RPMI7951 (cell line): ENCODE measurements at regions not wholly inside any gene's neighbourhood (a gene's known extent, or its start where the extent isn't known, plus 50 kb on each side); places are given as distances from the start of the nearest gene placed in this dataset.
A peak's percentile ranks its signal among the peaks of the same experiment; 100 is the strongest.
"Not testable (repeated sequence)": the region's sequence is repeated elsewhere in the genome, so short reads cannot be mapped to it uniquely, and the experiment has no call there.

Experiments
- DNase-seq: peaks from one replicate; pipeline ENCODE4 v3.0.0-alpha.2; 2012; ENCODE audit warnings: low read depth

DNA sequence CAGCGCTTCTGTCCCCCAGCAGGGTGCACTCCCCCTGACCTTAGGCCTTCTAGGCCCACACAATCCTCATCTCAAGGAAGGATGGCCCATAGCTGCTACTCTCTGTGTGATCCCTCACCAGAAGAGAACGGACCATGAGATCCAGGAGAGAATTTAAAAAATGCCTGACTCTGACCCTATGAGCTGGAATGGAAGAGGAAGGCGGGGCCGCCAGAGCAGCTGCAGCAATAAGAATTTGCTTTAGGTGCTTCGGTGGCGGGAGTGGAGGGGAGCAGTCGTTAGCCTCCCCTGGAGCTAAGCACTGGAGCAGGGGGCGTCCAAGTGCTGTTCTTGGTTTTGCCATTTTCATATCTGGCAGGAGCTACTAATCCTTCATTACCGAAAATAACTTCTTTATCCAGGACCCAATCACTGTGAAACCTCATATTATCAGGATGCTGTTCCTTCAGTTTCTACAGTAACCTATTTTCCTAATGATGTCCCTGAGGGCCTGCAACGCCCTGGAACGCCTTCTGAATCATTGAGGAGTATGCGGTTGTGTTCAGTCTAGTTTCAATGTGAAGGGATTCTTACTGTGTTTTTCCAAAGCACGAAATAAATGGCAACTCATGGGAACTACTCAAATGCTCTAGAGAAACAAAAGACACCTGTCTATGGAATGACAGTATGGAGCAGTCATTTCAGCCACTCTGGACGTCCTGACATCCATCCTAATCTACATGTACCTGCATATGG, 105.1 kb upstream of the SIX2 start:
- DNase-seq: no peak

DNA sequence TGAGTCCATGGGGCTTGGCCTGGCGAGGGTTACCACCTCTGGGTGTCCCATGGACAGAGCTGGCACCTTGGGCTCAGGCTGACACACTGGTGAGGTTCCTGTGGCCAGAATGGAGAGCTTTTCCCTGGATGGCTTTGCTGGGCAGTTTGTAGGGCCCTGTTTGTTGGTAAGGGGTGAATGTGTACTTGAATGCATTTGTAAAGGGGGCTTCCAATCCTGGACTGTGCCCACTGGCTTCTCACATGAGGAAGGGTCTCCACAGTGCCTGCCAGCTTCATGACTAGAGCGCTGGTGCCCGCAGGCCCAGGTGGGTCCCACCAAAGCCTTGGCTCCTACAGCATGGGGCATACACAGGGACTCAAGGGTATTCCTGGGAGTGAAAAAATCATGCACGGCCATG, 103.5 kb upstream of the SIX2 start:
- no peak for DNase-seq

DNA sequence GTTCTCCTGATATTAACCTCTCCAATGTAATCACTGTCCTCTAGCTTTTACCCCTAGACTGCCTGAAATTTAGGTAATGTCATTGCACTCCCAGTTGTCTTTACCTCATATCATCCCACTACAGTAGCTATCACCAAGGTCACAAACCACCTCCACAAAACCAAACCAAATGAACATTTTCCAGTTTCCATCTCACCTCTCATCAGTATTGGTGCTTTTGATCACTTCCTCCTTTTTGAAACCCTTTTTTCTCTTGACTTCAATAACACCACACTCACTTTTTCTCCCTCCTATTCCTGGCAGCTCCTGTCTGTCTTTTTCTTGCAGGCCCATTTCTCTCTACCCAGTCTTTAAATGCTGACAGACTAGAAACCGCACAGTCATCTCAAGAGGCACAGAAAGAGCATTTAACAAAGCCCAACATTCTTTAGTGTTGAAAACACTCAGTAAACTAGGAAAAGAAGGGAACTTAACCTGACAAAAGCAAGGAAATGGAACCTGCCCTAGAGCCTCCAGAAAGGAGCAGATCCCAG, 95.9 kb upstream of the SIX2 start:
- DNase-seq: no peak

DNA sequence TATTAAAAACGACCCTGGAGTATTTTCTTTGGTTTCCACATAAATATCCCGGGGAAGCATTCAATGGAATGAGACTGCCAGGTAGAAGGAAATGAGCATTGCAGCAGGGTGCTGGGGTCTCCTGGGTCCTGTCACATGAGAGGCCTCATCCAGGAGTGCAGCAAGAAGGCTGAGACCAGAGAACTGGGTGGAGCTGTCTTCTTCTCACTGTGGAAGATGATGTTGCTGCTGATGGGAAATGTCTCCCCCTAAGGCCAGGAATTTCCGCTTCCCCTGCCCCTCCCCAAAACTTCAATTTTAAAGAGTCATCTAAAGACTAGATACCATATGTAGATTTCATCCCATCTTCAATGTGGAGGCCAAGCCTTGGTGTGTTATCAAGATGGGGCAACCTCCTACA, 95.2 kb upstream of the SIX2 start:
- no peak for DNase-seq

DNA sequence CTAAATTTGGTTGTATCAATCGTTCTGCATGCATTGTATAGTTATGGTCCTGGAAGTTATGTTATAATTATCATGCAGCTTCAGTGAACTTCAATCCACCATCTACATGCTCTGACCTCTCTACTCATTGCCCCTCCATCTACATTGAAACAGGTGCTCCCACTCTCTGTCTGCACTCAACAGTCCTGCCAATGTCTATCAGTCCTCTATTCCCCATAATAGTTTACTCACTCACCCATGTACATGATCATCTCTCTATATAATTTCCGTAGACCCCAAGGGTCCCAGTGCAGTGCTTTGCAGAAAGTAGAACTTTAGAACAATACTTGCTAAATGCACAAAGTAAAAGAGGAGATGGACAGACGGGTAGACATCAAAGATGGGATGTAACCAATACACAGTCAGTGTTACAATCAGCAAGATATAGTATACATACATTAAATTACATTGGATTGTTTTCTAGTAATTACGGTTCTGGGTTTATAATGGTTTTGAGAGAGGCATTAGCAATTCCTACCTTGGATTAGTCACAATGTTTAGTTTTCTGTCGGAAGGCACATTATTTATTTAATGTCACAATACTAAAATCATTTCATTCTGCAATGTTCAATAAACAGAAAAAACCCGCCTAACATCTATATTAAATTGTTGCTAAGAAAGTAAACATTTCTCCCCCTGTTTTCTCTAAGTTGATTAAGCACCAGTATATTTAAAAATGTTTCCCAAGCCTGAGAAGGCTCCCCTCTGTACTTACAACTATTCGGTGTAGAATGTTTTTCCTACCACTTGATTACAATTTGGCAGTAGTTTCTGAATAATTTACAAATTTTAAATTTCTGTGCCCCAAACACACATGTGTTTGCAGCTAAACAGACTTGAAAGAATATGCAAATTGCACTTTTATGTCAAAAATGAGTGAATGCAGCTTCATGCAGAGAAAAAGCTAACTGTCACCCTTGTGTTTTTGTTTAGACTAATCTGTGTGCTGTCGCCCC, 94.4 kb upstream of the SIX2 start:
- no peak for DNase-seq

DNA sequence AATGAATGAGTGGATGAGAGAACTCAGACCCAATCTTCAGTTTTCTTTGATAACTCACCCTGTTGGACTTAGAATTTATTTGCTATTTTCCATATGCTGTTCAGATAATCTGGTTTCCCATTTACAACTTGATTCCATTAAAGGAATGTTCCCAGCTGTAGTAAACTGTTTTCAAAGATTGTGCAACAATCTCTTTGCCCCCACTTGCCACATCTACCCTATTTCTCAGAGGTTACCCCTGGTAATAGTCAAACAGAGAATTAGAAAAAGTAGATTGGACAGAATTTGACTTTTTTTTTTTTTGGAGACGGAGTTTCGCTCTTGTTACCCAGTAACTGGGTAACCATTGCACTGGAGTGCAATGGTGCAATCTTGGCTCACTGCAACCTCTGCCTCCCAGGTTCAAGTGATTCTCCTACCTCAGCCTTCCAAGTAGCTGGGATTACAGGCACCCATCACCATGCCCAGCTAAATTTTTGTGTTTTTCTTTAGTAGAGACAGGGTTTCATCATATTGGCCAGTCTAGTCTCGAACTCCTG, 93.4 kb upstream of the SIX2 start:
- DNase-seq: no peak

DNA sequence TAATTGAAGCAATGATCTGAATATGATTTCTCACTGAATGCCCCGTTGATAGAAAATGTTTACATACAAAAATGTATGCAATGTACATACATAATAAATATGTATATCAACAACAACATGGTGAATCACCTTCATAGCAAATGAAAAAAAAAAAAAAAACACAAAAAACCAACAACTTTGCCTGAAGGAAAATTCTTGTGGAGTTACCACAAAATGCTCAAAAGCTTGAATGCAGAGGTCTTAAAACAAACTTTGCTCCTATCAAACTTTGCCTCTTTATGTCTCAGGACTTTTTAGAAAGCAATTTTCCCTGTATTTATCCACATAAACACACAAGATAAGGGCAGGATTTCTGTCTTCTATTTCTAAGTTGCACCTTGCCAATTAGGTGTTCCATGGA, 92.9 kb upstream of the SIX2 start:
- DNase-seq: peak; percentile 53

DNA sequence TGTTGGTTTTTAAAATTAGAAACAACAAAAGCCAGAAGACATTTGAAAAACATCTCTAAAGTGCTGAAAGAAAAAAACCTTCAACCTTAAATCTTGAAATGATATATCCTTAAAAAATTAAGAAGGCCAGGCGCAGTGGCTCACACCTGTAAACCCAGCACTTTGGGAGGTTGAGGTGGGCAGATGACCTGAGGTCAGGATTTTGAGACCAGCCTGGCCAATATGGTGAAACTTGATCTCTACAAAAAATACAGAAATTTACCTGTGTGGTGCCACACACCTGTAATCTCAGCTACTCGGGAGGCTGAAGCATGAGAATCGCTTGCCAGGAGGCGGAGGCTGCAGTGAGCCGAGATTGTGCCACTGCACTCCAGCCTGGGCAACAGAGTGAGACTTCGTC, 87.7 kb upstream of the SIX2 start:
- DNase-seq: no peak

DNA sequence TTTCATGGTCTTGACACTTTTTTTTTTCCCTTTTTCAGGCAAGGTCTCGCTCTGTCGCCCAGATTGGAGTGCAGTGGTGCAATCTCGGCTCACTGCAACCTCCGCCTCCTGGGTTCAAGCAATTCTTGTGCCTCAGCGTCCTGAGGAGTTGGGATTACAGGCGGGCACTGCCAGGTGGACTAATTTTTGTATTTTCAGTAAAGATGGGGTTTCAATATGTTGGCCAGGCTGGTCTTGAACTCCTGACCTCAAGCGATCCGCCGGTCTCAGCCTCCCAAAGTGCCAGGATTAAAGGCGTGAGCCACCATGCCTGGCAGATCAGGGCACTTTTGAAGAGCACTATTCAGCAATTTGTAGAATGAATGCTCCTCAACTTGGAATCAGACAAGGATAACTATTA, 86.8 kb upstream of the SIX2 start:
- not testable (repeated sequence) for DNase-seq

DNA sequence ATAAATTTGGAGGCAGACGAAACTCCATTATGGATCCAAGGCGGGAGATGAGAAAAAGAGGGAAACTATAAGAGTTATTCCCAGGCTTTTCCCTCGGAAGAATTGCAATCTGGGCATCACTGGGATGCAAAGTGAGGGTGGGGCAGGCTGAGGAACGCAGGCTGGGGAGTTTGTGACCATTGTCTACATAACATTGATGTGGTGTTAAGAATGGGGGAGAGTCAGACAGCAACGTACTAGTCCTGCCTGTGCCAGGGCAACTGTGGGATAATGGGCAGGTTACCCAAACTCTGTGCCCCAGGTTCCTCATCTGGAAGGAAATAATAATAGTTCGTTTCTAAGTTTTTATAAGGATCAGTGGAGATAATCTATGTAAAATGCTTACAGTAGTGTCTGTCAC, 84.4 kb upstream of the SIX2 start:
- no peak for DNase-seq

DNA sequence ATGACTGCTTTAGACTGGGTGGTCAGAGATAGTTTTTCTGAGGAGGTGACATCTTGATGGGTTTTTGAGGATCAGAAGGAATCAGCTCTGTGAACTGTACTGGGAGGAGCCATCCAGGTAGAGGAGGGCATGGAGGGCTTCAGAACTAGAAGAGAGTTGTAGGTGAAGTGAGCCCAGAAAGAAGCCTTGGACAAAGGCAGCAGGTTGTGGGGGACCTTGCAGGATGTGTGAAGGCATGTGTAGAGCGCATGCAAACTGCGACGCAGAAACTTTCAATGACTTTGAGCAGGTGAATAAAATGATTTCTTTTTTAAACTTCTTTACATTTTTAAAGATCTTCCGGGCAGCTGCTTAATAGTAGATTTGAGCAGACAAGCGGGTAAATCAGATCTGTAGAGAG, 83.9 kb upstream of the SIX2 start:
- no peak for DNase-seq

DNA sequence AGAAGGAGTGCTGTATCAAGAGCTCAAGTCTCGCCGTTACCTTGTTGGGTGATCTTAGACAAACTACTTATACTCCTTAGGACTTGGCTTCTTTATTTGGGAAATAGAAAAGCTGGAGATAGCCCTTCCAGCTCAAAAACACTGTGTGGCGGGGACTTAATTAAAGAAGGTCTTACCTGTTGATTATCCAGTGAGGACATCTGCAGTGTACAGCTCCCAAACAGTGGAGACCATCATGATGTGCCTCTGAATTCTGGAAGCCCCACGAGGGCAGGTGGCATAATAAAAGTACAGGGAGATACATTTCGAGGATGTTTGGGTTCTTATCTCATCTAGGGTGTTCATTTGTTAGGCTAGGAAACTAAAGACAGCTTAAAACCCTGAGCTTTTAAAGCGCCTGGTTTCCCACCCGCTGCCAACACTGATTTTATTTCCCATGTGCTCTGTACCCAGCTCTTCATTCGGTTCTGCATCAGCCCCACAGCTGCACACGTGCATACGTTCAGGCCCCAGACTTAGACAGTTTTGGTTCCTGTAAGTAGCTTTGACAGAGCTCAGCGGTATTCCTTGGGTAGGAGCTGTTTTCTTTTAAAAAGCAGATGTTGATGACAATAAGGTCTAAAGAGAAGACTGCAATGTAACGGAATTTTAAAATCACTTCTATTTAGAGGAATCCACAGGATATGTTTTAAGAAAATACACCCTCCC, 80.5 kb upstream of the SIX2 start:
- no peak for DNase-seq

DNA sequence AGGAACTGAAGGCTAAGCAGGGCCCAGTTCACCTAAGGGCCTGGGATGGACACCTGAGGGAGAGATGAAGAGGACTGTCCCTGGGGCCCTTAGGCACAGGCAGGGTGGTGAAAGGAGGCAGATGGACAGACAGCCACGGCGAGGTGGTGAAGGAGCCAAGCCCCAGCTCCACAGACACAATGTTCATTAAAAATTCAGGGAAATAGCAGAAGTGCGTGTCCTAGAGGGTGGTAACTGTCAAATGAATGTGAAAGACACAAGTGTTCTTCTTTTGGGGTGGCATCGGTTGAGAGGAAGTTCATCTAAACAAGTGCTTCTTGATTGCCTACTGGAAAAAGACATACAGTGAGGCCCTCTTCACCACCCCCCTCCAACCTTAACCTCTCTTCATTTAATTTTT, 76.2 kb upstream of the SIX2 start:
- DNase-seq: no peak

DNA sequence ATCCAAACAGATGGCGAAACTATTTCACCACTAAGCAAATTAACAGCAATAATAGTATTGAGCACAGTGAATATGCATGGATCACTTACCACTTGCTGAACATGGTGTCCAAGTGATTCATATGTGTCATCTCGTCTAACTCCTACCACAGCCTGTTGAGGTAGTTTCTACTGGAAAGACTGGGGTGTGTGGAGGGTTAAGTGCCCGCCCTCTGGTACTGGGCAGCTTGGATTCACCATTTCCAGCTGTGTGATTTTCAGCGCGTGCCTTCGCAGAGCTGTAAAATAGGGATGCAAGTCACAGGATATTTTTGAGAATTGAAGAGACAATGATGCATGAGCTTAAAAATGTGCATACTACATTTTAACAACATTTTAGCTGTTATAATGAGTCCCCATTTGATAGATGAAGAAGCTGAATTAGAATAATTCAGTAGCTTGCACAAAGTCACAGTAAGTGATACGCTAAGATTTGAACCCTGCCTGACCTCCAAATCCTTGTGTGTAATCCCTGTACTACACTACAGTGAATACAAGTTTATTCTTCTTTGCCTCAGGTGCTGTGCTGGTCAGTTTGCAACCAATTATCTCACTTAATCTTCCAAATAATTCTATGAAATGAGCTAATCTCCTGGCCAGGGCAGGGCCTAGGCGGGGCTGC, 75.2 kb upstream of the SIX2 start:
- no peak for DNase-seq

DNA sequence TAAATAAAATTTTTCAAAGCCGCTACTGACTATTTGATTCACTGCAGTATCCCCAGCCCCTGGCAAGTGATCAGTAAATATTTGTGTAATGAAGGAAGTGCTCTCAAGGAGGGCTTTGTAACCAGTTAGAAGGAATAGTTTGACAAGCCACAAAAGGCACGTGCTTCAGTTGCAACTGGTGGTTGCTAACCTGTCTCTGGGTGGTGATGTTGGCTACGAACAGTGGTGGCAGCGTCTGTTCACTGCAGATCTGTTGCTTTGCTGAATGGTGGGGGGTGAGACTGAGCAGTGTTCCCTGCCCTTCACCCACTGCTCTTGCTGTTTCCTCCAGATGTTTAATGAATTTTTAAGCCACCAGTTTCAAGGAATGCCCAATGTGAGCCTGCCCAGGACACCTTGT, 73.9 kb upstream of the SIX2 start:
- no peak for DNase-seq

DNA sequence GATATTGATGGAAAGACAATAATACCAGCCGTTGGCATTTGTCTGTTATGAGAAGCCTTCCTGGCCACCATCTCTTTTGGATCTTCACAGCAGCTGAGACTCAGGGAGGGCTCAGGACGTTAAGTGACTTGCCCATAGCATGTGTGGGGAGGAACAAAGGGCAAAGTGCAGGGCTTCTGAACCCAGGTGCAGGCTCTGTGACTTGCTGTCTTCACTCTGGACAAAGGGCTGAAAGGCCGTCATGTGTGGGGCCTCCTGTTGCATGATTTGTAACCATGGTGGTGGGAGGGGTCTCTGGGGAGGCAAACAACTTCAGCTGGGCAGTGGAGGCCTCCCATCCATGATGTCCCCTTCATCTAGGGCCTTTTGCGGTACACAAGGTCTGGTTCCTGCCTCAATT, 65.5 kb upstream of the SIX2 start:
- DNase-seq: no peak

DNA sequence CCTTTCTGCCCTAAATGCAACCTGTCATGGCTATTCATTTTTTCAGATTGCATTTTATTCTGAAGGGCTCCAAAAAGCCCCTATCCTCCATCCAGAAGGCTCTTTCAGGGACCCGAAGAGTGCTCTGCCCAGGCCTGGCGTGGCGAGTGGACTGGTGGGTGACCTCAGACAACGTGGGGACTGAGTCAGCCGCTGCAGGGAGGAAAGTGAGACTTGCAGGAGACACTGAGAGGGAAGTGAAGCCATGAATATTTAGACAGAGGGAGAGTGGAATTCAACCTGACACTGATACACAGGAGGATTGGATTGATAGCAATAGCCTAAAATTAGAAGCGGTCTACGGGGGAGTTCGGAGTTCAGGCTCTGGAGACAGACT, 63.6 kb upstream of the SIX2 start:
- peak; percentile 33 for DNase-seq

DNA sequence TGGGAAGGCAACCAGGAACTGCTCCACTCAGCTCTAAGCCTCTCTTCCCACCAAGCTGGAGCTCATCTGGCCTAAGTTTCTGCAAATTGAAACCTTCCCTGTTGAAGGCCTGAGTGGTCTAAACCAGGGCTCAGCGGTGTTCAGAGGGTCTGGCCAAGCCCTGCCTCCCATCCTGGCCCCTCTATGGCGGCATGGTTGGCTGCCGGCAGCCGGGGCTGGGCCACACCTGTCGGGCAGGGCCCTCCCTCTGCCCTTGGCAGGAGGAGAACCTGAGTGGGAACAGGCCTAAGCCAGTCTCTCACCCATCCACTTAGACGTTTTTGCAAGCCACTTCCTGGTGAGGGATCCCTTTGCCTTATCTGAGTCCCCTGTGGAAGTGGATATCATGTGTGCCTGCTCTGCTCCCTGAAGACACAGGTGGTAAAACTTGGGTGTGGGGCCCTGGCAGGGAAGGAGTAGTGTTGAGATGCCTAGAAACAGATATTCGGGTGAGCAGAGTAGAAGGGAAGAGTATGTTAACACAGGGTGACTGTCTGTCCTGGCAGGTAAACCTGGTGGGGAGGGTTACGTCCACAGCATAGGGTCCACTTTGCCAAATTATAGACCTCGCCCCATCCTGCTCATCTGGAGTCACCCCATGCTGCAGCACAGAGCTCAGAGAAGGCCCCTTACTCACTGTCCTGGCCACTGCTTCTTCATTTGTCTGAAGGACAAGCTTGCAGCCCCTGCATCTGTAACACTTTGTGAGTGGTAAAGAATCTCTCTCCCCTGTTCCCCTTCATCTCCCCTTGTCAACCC, 63.0 kb upstream of the SIX2 start:
- no peak for DNase-seq

DNA sequence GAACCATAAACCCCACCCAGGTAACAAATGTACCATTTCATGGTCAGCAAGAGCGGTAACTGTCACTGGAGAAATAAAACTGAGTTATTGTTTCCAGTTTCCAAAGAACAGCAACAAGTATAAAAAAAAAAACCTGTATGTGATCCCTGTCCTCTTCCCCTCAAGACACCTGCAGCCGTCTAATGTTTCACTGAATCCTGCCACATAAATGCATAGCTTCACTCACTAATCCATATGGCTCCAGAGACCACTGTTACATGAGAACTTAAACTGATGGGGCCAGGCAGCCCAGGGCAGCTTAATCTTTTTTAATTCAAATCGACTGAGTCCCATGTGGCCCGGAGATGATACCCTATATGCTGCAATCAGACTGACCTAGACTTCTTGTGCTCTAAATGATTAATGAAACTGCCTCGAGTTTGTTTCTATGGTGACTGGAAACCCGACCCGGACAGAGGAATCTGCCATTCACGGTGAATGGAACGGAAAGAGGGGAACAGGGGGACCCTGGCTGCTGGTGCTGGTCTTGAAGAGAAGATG, 60.9 kb upstream of the SIX2 start:
- DNase-seq: peak; percentile 24

DNA sequence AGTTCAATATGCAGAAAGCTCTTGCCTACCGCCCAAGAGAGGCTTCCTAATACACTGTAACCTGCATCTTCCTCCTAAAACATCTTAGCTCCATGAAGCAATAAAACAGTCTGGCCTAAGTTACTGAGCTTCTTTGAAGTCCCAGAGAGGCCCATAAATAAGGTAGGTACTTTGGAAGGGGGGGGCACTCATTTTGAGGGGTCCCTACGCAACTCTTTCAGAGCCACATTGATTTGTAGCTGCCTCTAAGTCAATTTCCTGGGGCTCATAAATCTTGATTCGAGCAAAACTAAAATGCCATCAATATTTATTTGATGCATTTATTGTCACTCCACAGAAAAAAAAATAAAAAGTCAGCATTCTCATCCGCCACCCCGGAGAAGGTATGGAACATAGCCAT, 60.4 kb upstream of the SIX2 start:
- no peak for DNase-seq
